ENCODE measurements at regions not wholly inside any gene's neighbourhood (a gene's known extent, or its start where the extent isn't known, plus 50 kb on each side); places are given as distances from the start of the nearest gene placed in this dataset.

DNA sequence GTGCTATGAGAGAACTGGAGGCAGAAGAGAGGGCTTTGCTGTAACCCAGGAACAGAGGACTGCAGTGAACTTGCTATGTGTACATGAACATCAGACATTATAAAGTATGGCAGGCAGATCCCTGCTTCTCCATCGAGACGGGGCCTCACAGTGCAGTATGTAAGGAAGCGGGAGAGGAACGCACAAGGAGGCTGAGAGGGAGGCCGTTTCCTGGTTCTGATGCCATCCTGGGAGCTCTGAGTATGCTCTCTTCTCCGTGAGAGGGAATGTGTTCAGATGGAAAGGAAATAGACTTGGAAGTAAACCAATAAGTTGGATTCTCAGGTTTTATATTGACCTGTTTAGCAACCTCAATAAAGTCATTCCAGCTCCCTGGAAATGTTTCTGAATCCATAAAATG lies 101.8 kb downstream of the ALDH8A1 start:
- H3K27ac ChIP-seq: no peak overlapping the region
- H3K9me3 ChIP-seq: no peaks in the 10 kb centered on the region
- H3K27me3 ChIP-seq: no peaks in the 10 kb centered on the region
- H3K36me3 ChIP-seq: no peaks in the 10 kb centered on the region
- intact Hi-C loops (cut with DNase I): no loop called here
- H3K4me1 ChIP-seq: no peaks in the 10 kb centered on the region
- DNase-seq (no peak), FAIRE-seq (no peak), ATAC-seq (no peak)
- 56 to 65% methylated on average over 6 of the region's 6 CpGs for WGBS, 2 donors
- H3K4me3 ChIP-seq: no peak overlapping the region
- TF ChIP-seq, protein P1, sequence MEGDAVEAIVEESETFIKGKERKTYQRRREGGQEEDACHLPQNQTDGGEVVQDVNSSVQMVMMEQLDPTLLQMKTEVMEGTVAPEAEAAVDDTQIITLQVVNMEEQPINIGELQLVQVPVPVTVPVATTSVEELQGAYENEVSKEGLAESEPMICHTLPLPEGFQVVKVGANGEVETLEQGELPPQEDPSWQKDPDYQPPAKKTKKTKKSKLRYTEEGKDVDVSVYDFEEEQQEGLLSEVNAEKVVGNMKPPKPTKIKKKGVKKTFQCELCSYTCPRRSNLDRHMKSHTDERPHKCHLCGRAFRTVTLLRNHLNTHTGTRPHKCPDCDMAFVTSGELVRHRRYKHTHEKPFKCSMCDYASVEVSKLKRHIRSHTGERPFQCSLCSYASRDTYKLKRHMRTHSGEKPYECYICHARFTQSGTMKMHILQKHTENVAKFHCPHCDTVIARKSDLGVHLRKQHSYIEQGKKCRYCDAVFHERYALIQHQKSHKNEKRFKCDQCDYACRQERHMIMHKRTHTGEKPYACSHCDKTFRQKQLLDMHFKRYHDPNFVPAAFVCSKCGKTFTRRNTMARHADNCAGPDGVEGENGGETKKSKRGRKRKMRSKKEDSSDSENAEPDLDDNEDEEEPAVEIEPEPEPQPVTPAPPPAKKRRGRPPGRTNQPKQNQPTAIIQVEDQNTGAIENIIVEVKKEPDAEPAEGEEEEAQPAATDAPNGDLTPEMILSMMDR (IDR thresholded peaks at IDR 0.05): no peak

DNA sequence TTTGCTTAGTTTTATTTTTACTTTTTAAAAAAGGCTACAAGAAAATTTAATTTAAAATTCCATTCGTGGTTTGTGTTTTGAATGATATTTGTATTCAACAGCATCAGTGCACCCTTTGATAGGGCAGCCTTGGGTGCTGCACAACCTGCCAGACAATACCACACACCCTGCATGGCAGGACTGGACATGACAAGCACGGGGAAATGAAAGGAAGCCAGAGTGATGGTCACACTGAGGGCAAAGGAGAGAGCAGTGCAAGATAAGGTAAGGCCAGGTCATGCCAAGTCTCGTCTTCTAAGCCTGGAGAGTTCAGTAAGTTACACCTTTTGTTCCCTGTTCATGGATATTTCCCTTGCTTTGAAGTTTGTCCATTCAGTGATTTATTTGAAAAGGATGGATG lies 103.0 kb downstream of the ALDH8A1 start:
- FAIRE-seq (no peak), DNase-seq (no peak), ATAC-seq (no peak)
- WGBS, 2 donors: 54 to 59% methylated on average over 3 of the region's 3 CpGs
- Histone ChIP-seq H3K9me3 (no peaks in the 10 kb centered on the region), H3K27me3 (no peaks in the 10 kb centered on the region), H3K36me3 (no peaks in the 10 kb centered on the region), H3K27ac (no peak overlapping the region), H3K4me3 (no peak overlapping the region), H3K4me1 (no peaks in the 10 kb centered on the region)
- intact Hi-C loops (cut with DNase I): no loop called here
- TF ChIP-seq, protein P1 (IDR thresholded peaks at IDR 0.05): no peak

DNA sequence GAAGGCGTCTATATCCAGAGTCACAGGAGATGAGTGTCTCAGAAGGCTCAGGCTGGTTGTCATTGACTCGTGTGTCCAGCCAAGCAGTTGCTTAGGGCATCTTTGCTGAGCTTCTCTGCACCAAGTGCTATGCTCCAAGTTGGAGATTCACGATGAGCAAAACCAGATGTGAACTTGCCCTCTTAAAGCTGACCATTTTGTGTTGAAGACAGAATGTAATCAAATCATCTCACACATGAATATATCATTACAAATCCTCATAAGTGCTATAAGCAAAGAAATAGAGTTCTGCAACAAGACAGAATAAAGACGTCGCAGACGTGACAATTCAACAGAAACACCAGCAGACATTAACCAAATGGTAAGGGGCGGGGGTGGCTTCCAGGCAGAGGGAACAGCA lies 103.9 kb downstream of the ALDH8A1 start:
- Histone ChIP-seq H3K9me3 (no peaks in the 10 kb centered on the region), H3K4me3 (no peak overlapping the region), H3K36me3 (no peaks in the 10 kb centered on the region), H3K27ac (no peak overlapping the region), H3K4me1 (no peaks in the 10 kb centered on the region), H3K27me3 (no peaks in the 10 kb centered on the region)
- intact Hi-C loops (cut with DNase I): no loop called here
- TF ChIP-seq, protein P1 (IDR thresholded peaks at IDR 0.05): no peak
- 83% methylated on average over 7 of the region's 7 CpGs for WGBS, 2 donors
- DNase-seq (no peak), FAIRE-seq (no peak), ATAC-seq (no peak)

DNA sequence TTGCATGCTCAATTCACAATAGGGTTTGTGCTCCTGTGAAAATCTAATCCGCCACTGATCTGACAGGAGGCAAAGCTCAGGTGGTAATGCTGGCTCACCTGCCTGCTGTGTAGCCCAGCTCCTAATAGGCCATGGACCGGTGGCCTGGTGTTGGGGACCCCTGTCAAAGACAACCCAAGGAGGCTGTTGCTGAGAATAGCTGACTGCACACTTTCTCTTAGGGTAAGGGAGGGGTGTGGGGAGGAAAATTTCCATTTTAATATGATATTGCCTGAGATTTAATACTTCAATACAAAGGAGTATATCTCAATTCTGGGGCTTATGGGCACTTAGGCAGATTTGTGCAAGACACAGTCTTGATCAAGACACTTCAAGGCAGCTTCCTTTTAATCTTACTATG lies 105.8 kb downstream of the ALDH8A1 start:
- Histone ChIP-seq H3K27ac (no peak overlapping the region), H3K27me3 (no peaks in the 10 kb centered on the region), H3K4me3 (no peak overlapping the region), H3K4me1 (peaks cover 0 to 7% (median 0%) of the 10 kb centered on the region in 3 donors), H3K36me3 (no peaks in the 10 kb centered on the region), H3K9me3 (no peaks in the 10 kb centered on the region)
- ATAC-seq (no peak), DNase-seq (no peak), FAIRE-seq (no peak)
- 96 to 100% methylated on average over 2 of the region's 2 CpGs for WGBS, 2 donors
- intact Hi-C loops (cut with DNase I): no loop called here
- TF ChIP-seq, protein P1 (IDR thresholded peaks at IDR 0.05): no peak

DNA sequence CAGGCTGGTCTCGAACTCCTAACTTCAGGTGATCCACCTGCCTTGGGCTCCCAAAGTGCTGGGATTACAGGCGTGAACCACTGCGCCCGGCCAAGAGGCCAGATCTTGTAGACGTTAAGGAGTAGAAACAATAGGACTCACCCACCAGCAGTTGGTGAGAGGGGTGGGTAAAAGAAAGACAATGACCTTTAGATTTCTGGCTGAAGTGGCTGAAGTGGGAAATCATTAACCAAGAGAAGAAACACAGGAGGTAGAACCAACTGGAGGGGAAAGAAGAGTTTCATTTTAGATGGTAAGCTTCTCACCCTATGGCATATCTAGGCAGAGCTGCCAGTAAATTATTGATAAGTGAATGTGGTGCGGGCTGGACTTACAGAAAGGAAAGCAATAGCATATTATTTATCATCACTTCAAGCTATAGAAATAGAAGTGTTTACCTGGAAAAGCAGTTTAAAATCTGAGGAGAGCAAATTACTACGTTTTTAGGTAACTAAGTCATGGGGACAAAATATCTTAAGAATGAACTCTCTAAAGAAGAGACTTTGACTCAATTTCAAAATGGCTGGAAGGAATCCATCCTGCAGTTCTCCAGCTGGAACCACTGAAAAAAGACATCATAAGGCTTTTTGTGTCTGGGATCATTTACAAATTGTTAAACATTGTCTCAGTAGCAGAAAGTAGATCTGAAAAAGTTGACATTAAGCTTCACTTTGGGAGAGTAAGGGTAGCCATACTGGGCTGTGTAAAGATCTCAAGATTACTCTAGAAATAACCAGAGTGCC lies 109.6 kb downstream of the ALDH8A1 start:
- FAIRE-seq: no peak
- WGBS, 2 donors: 61 to 71% methylated on average over 7 of the region's 7 CpGs
- TF ChIP-seq, protein P1 (IDR thresholded peaks at IDR 0.05): no peak
- H3K27me3 ChIP-seq: no peaks in the 10 kb centered on the region
- H3K4me1 ChIP-seq: peaks cover 0 to 7% (median 3%) of the 10 kb centered on the region in 3 donors
- ATAC-seq: no peak
- H3K27ac ChIP-seq: no peak overlapping the region
- no peak overlapping the region for H3K4me3 ChIP-seq
- DNase-seq: no peak
- no peaks in the 10 kb centered on the region for H3K36me3 ChIP-seq
- no peaks in the 10 kb centered on the region for H3K9me3 ChIP-seq
- intact Hi-C loops (cut with DNase I): no loop called here
